Naive thymus-derived CD4-positive, alpha-beta T cell (primary cell): ENCODE measurements at regions not wholly inside any gene's neighbourhood (a gene's known extent, or its start where the extent isn't known, plus 50 kb on each side); places are given as distances from the start of the nearest gene placed in this dataset.
A peak's percentile ranks its signal among the peaks of the same experiment; 100 is the strongest.

ENCODE experiments used
- ATAC-seq: fragments of 150-1000 bp; cut with Tn5 transposase; 2 replicates; pipeline ENCODE4 v1.10.0; 2021; ENCODE audit warnings: mild to moderate bottlenecking, moderate library complexity
- CTCF ChIA-PET: fragments of 350-600 bp; sonication (Branson Sonifier 250); formaldehyde crosslinking; loops from one replicate; lab custom pipeline; 2021; ENCODE audit warnings: antibody characterized with exemption; lab: Charles Lee
- POLR2A ChIA-PET: fragments of 350-600 bp; sonication (Branson Sonifier 250); formaldehyde crosslinking; loops from one replicate; lab custom pipeline; 2021; ENCODE audit warnings: antibody characterized with exemption, inconsistent platforms; lab: Charles Lee
- DNase-seq, 9 donors: peaks; one replicate each; pipeline versions ENCODE4 v3.0.0 to v3.0.0-alpha.2; 2020 to 2022; ENCODE audit warnings: mixed read lengths in 1 of 9
- H3K27ac ChIP-seq: one replicate; pipeline ENCODE4 v1.7.0; 2013; ENCODE audit warnings: mild to moderate bottlenecking, low read depth, low read length, moderate library complexity
- H3K27me3 ChIP-seq, 2 donors: one replicate each; pipeline ENCODE4 v1.7.0; 2013; ENCODE audit warnings: low read length in 2 of 2, mild to moderate bottlenecking in 2 of 2, moderate library complexity in 2 of 2; ENCODE audit not compliant: control insufficient read depth in 2 of 2, insufficient read depth in 2 of 2
- H3K36me3 ChIP-seq, 3 experiments: 1 replicate in 2 of 3; 2 replicates in 1 of 3; pipeline ENCODE4 v1.7.0; 2013; ENCODE audit warnings: low read length in 3 of 3, mild to moderate bottlenecking in 3 of 3, moderate library complexity in 1 of 3; ENCODE audit not compliant: insufficient read depth in 3 of 3, control insufficient read depth in 2 of 3
- H3K4me1 ChIP-seq, 2 donors: one replicate each; pipeline ENCODE4 v1.7.0; 2013; ENCODE audit warnings: low read length in 2 of 2, mild to moderate bottlenecking in 2 of 2, moderate library complexity in 1 of 2; ENCODE audit not compliant: control insufficient read depth in 2 of 2, insufficient read depth in 2 of 2
- H3K4me3 ChIP-seq: 2 replicates; pipeline ENCODE4 v1.7.0; 2013; ENCODE audit warnings: mild to moderate bottlenecking, low read length
- H3K9me3 ChIP-seq, 3 experiments: 1 replicate in 2 of 3; 2 replicates in 1 of 3; pipeline ENCODE4 v1.7.0; 2013; ENCODE audit warnings: low read length in 3 of 3; ENCODE audit not compliant: control insufficient read depth in 2 of 3
- H3K27ac Mint-ChIP-seq, 9 donors: one replicate each; pipeline ENCODE4 v1.8.0; 2020 to 2022; ENCODE audit warnings: mixed read lengths in 9 of 9, mild to moderate bottlenecking in 8 of 9, moderate library complexity in 5 of 9, inconsistent platforms in 2 of 9
- H3K27me3 Mint-ChIP-seq, 5 donors: one replicate each; pipeline ENCODE4 v1.8.0; 2021 to 2022; ENCODE audit warnings: mixed read lengths in 5 of 5, mild to moderate bottlenecking in 1 of 5
- H3K36me3 Mint-ChIP-seq, 5 donors: one replicate each; pipeline ENCODE4 v1.8.0; 2020 to 2022; ENCODE audit warnings: mixed read lengths in 5 of 5, mild to moderate bottlenecking in 3 of 5, inconsistent platforms in 1 of 5
- H3K4me1 Mint-ChIP-seq, 7 donors: one replicate each; pipeline ENCODE4 v1.8.0; 2020 to 2022; ENCODE audit warnings: mixed read lengths in 7 of 7, mild to moderate bottlenecking in 3 of 7, inconsistent platforms in 1 of 7
- H3K4me3 Mint-ChIP-seq, 10 donors: one replicate each; pipeline ENCODE4 v1.8.0; 2020 to 2022; ENCODE audit warnings: mild to moderate bottlenecking in 10 of 10, mixed read lengths in 10 of 10, moderate library complexity in 6 of 10, inconsistent platforms in 2 of 10
- H3K9me3 Mint-ChIP-seq, 11 donors: one replicate each; pipeline ENCODE4 v1.8.0; 2020 to 2022; ENCODE audit warnings: mixed read lengths in 11 of 11, mild to moderate bottlenecking in 4 of 11, inconsistent platforms in 1 of 11, moderate library complexity in 1 of 11
- intact Hi-C, 2 donors: fragments of 100-400 bp; cut with micrococcal nuclease; formaldehyde crosslinking; loops; one replicate each; pipeline ENCODE4 v1.15.1; 2023

- Histone ChIP-seq H3K9me3 (no peaks in the 10 kb centered on the region), H3K4me1 (peaks cover 18 to 21% of the 10 kb centered on the region in 2 donors), H3K36me3 (no peaks in the 10 kb centered on the region), H3K27me3 (no peaks in the 10 kb centered on the region), H3K4me3 (no peak overlapping the region), H3K27ac (no peak overlapping the region)
- peak overlapping the region in 3 of 9 donors; percentile 1 to 19 (median 9) for H3K27ac Mint-ChIP-seq
- CTCF ChIA-PET = no interaction called here
- intact Hi-C loops = loop anchor here in 1 of 2 donors (5.0 kb wide), 1 partner anchor 136 kb away; the partner anchor contains the start of gene KLF3
- DNase-seq (no peak), ATAC-seq (no peak)
- peaks cover 0 to 12% (median 2%) of the 10 kb centered on the region in 11 donors for H3K9me3 Mint-ChIP-seq
- peaks cover 0 to 28% (median 0%) of the 10 kb centered on the region in 5 donors for H3K27me3 Mint-ChIP-seq
- peaks cover 0 to 21% (median 6%) of the 10 kb centered on the region in 5 donors for H3K36me3 Mint-ChIP-seq
- peaks cover 20 to 52% (median 38%) of the 10 kb centered on the region in 7 donors for H3K4me1 Mint-ChIP-seq
- POLR2A ChIA-PET = no interaction called here
- H3K4me3 Mint-ChIP-seq = no peak overlapping the region
These were observed 137.6 kb upstream of the KLF3 start for GRCh38 chr4:38526412-38526811.

- Mint-ChIP-seq H3K4me1 (peaks cover 21 to 43% (median 35%) of the 10 kb centered on the region in 7 donors), H3K27me3 (peaks cover 0 to 34% (median 0%) of the 10 kb centered on the region in 5 donors), H3K36me3 (peaks cover 0 to 23% (median 4%) of the 10 kb centered on the region in 5 donors), H3K9me3 (peaks cover 0 to 12% (median 2%) of the 10 kb centered on the region in 11 donors), H3K27ac (peak overlapping the region; percentile 80 to 96 (median 90)), H3K4me3 (peak overlapping the region; percentile 22 to 80 (median 58))
- CTCF ChIA-PET = interaction anchor here (0.6 to 1.1 kb wide), 3 partner anchors 11 to 145 kb away, joined by 3 to 6 read pairs (median 3); no protein-coding TSS in a partner anchor
- H3K4me1 ChIP-seq = peaks cover 18 to 22% of the 10 kb centered on the region in 2 donors
- H3K4me3 ChIP-seq = no peak overlapping the region
- H3K36me3 ChIP-seq = no peaks in the 10 kb centered on the region
- POLR2A ChIA-PET = interaction anchor here (0.6 to 3.0 kb wide), 12 partner anchors 11 to 146 kb away, joined by 3 to 14 read pairs (median 4); no protein-coding TSS in a partner anchor
- no peaks in the 10 kb centered on the region for H3K9me3 ChIP-seq
- intact Hi-C loops = loop anchor here (2.0 to 5.0 kb wide), 2 partner anchors 21 to 133 kb away; partner anchors contain the start of gene KLF3 (in 1 of the 2)
- peak in 8 of 9 donors; percentile 25 to 57 (median 34) for DNase-seq
- peak; percentile 88 for ATAC-seq
- H3K27me3 ChIP-seq = no peaks in the 10 kb centered on the region
- H3K27ac ChIP-seq = peak overlapping the region; percentile 30
These were observed 134.5 kb upstream of the KLF3 start for GRCh38 chr4:38529189-38530115.

- no peaks in the 10 kb centered on the region for H3K36me3 ChIP-seq
- H3K27ac Mint-ChIP-seq = peak overlapping the region in 2 of 9 donors; percentile 41 to 90
- intact Hi-C loops = loop anchor here in 1 of 2 donors (2.0 kb wide), 1 partner anchor 22 kb away; no protein-coding TSS in a partner anchor
- DNase-seq (no peak), ATAC-seq (no peak)
- ChIA-PET POLR2A (interaction anchor here (0.6 to 1.0 kb wide), 2 partner anchors 21 to 130 kb away, joined by 3 to 5 read pairs; no protein-coding TSS in a partner anchor), CTCF (no interaction called here)
- H3K4me3 Mint-ChIP-seq = no peak overlapping the region
- H3K27ac ChIP-seq = no peak overlapping the region
- H3K27me3 ChIP-seq = no peaks in the 10 kb centered on the region
- peaks cover 0 to 32% (median 0%) of the 10 kb centered on the region in 5 donors for H3K27me3 Mint-ChIP-seq
- H3K4me1 Mint-ChIP-seq = peaks cover 16 to 37% (median 34%) of the 10 kb centered on the region in 7 donors
- H3K4me3 ChIP-seq = no peak overlapping the region
- peaks cover 0 to 12% (median 2%) of the 10 kb centered on the region in 11 donors for H3K9me3 Mint-ChIP-seq
- H3K9me3 ChIP-seq = no peaks in the 10 kb centered on the region
- peaks cover 18 to 22% of the 10 kb centered on the region in 2 donors for H3K4me1 ChIP-seq
- H3K36me3 Mint-ChIP-seq = peaks cover 0 to 23% (median 4%) of the 10 kb centered on the region in 5 donors
These were observed 133.5 kb upstream of the KLF3 start for GRCh38 chr4:38530486-38530885.

GRCh38 chr4:38531141-38531727 is 132.8 kb upstream of the KLF3 start:
- peak overlapping the region in 6 of 9 donors; percentile 18 to 90 (median 39) for H3K27ac Mint-ChIP-seq
- no peak overlapping the region for H3K27ac ChIP-seq

GRCh38 chr4:38532908-38533499 is 131.0 kb upstream of the KLF3 start:
- Histone ChIP-seq H3K27ac (no peak overlapping the region), H3K36me3 (no peaks in the 10 kb centered on the region), H3K27me3 (no peaks in the 10 kb centered on the region), H3K9me3 (no peaks in the 10 kb centered on the region), H3K4me3 (no peak overlapping the region), H3K4me1 (peaks cover 18 to 22% of the 10 kb centered on the region in 2 donors)
- H3K36me3 Mint-ChIP-seq = peaks cover 0 to 15% (median 0%) of the 10 kb centered on the region in 5 donors
- DNase-seq = no peak
- POLR2A ChIA-PET = no interaction called here
- CTCF ChIA-PET = interaction anchor here (0.5 kb wide), 1 partner anchor 116 kb away, joined by 3 read pairs; no protein-coding TSS in a partner anchor
- ATAC-seq = no peak
- peaks cover 0 to 36% (median 0%) of the 10 kb centered on the region in 5 donors for H3K27me3 Mint-ChIP-seq
- intact Hi-C loops = no loop called here
- peaks cover 10 to 33% (median 27%) of the 10 kb centered on the region in 7 donors for H3K4me1 Mint-ChIP-seq
- no peak overlapping the region for H3K4me3 Mint-ChIP-seq
- H3K27ac Mint-ChIP-seq = peak overlapping the region in 2 of 9 donors; percentile 40 to 71
- H3K9me3 Mint-ChIP-seq = peaks cover 0 to 9% (median 0%) of the 10 kb centered on the region in 11 donors

More at GRCh38 chr4:38531141-38531727, 132.8 kb upstream of the KLF3 start:
- Mint-ChIP-seq H3K4me3 (peak overlapping the region in 1 of 10 donors; percentile 19), H3K4me1 (peaks cover 16 to 37% (median 33%) of the 10 kb centered on the region in 7 donors), H3K27me3 (peaks cover 0 to 30% (median 0%) of the 10 kb centered on the region in 5 donors), H3K9me3 (peaks cover 0 to 12% (median 2%) of the 10 kb centered on the region in 11 donors), H3K36me3 (peaks cover 0 to 23% (median 4%) of the 10 kb centered on the region in 5 donors)
- DNase-seq (no peak), ATAC-seq (no peak)
- Histone ChIP-seq H3K4me1 (peaks cover 18 to 22% of the 10 kb centered on the region in 2 donors), H3K27me3 (no peaks in the 10 kb centered on the region), H3K9me3 (no peaks in the 10 kb centered on the region), H3K4me3 (no peak overlapping the region), H3K36me3 (no peaks in the 10 kb centered on the region)
- POLR2A ChIA-PET = interaction anchor here (0.6 to 1.0 kb wide), 2 partner anchors 21 to 129 kb away, joined by 3 to 5 read pairs; no protein-coding TSS in a partner anchor
- intact Hi-C loops = loop anchor here in 1 of 2 donors (2.0 kb wide), 1 partner anchor 22 kb away; no protein-coding TSS in a partner anchor
- CTCF ChIA-PET = no interaction called here
